ENCODE measurements at regions not wholly inside any gene's neighbourhood (a gene's known extent, or its start where the extent isn't known, plus 50 kb on each side); places are given as distances from the start of the nearest gene placed in this dataset.

- FAIRE-seq: no peak
- no peak for DNase-seq (ENCODE audit: low spot score)
Measured at GRCh38 chr16:64826374-64826773, 295.5 kb downstream of the CDH11 start.

GRCh38 chr16:64823481-64824075, 298.3 kb downstream of the CDH11 start:
- DNase-seq (ENCODE audit: low spot score): no peak
- no peak for FAIRE-seq

GRCh38 chr16:64809876-64810629, 311.8 kb downstream of the CDH11 start:
- DNase-seq (ENCODE audit: low spot score) (no peak), FAIRE-seq (no peak)

- FAIRE-seq (no peak), DNase-seq (ENCODE audit: low spot score) (no peak)
Measured at GRCh38 chr16:64808474-64808873, 313.4 kb downstream of the CDH11 start.

GRCh38 chr16:64791756-64792155, 330.1 kb downstream of the CDH11 start:
- FAIRE-seq: no peak

GRCh38 chr16:64784635-64785034, 337.2 kb downstream of the CDH11 start:
- FAIRE-seq (no peak), DNase-seq (ENCODE audit: low spot score) (no peak)

More at GRCh38 chr16:64791756-64792155, 330.1 kb downstream of the CDH11 start:
- no peak for DNase-seq (ENCODE audit: low spot score)

GRCh38 chr16:64782484-64782883, 339.4 kb downstream of the CDH11 start:
- no peak for FAIRE-seq
- DNase-seq (ENCODE audit: low spot score): no peak

GRCh38 chr16:64780445-64780844, 341.4 kb downstream of the CDH11 start:
- DNase-seq (ENCODE audit: low spot score) (no peak), FAIRE-seq (no peak)

GRCh38 chr16:64778777-64779176, 343.1 kb downstream of the CDH11 start:
- DNase-seq (ENCODE audit: low spot score): no peak
- FAIRE-seq: no peak

- no peak for DNase-seq (ENCODE audit: low spot score)
- no peak for FAIRE-seq
Measured at GRCh38 chr16:64773638-64774037, 348.2 kb downstream of the CDH11 start.

GRCh38 chr16:64773184-64773583, 348.7 kb downstream of the CDH11 start:
- FAIRE-seq (no peak), DNase-seq (ENCODE audit: low spot score) (no peak)

GRCh38 chr16:64771273-64771672, 350.6 kb downstream of the CDH11 start:
- no peak for FAIRE-seq

GRCh38 chr16:64762211-64762610, 359.7 kb downstream of the CDH11 start:
- DNase-seq (ENCODE audit: low spot score) (no peak), FAIRE-seq (no peak)

More at GRCh38 chr16:64771273-64771672, 350.6 kb downstream of the CDH11 start:
- DNase-seq (ENCODE audit: low spot score): no peak

GRCh38 chr16:64754279-64754678, 367.6 kb downstream of the CDH11 start:
- no peak for FAIRE-seq
- DNase-seq (ENCODE audit: low spot score): no peak

- DNase-seq (ENCODE audit: low spot score): no peak
- FAIRE-seq: no peak
Measured at GRCh38 chr16:64751906-64752305, 370.0 kb downstream of the CDH11 start.

GRCh38 chr16:64749346-64749745, 372.5 kb downstream of the CDH11 start:
- no peak for DNase-seq (ENCODE audit: low spot score)
- FAIRE-seq: no peak

- FAIRE-seq (no peak), DNase-seq (ENCODE audit: low spot score) (no peak)
Measured at GRCh38 chr16:64745258-64745930, 376.5 kb downstream of the CDH11 start.

- no peak for DNase-seq (ENCODE audit: low spot score)
- no peak for FAIRE-seq
Measured at GRCh38 chr16:64742455-64743223, 379.2 kb downstream of the CDH11 start.

GRCh38 chr16:64740261-64740660, 381.6 kb downstream of the CDH11 start:
- DNase-seq (ENCODE audit: low spot score) (no peak), FAIRE-seq (no peak)

GRCh38 chr16:64738321-64738960, 383.4 kb downstream of the CDH11 start:
- FAIRE-seq (no peak), DNase-seq (ENCODE audit: low spot score) (no peak)

GRCh38 chr16:64736857-64737256, 385.0 kb downstream of the CDH11 start:
- no peak for DNase-seq (ENCODE audit: low spot score)
- FAIRE-seq: no peak
